ENCODE measurements at regions not wholly inside any gene's neighbourhood (a gene's known extent, or its start where the extent isn't known, plus 50 kb on each side); places are given as distances from the start of the nearest gene placed in this dataset.
"Not testable (repeated sequence)": the region's sequence is repeated elsewhere in the genome, so short reads cannot be mapped to it uniquely, and the experiment has no call there.

GRCh38 chr7:106344211-106344610 lies 59.4 kb upstream of the NAMPT start:
- Mint-ChIP-seq H3K4me1 (ENCODE audit: low read depth) (peaks cover 68% of the 10 kb centered on the region), H3K4me3 (no peak overlapping the region), H3K36me3 (peaks cover 54% of the 10 kb centered on the region), H3K27ac (peak overlapping the region; percentile 99), H3K9me3 (peaks cover 51% of the 10 kb centered on the region), H3K27me3 (no peaks in the 10 kb centered on the region)
- DNase-seq = no peak
- ChIA-PET CTCF (interaction anchor here (0.7 to 2.4 kb wide), 4 partner anchors 13 to 118 kb away, joined by 3 to 13 read pairs (median 5); no protein-coding TSS in a partner anchor), POLR2A (interaction anchor here (1.1 to 7.1 kb wide), 4 partner anchors 58 to 81 kb away, joined by 4 to 143 read pairs (median 12); partner anchors contain the start of gene NAMPT)
- intact Hi-C loops (cut with micrococcal nuclease) = loop anchor here (2.0 to 10.0 kb wide), 2 partner anchors 13 to 1399 kb away; no protein-coding TSS in a partner anchor

GRCh38 chr7:106342049-106342448 lies 57.3 kb upstream of the NAMPT start:
- POLR2A ChIA-PET = interaction anchor here (7.1 kb wide), 1 partner anchor 56 kb away, joined by 143 read pairs; the partner anchor contains the start of gene NAMPT
- intact Hi-C loops (cut with micrococcal nuclease) = loop anchor here (10.0 kb wide), 1 partner anchor 1397 kb away; no protein-coding TSS in a partner anchor
- H3K27ac Mint-ChIP-seq, DNase-seq, H3K4me3 Mint-ChIP-seq, CTCF ChIA-PET, H3K27me3 Mint-ChIP-seq: not testable (repeated sequence)
- peaks cover 54% of the 10 kb centered on the region for H3K4me1 Mint-ChIP-seq (ENCODE audit: low read depth)
- H3K36me3 Mint-ChIP-seq = peaks cover 48% of the 10 kb centered on the region
- H3K9me3 Mint-ChIP-seq = peaks cover 55% of the 10 kb centered on the region

- peaks cover 37% of the 10 kb centered on the region for H3K4me1 Mint-ChIP-seq (ENCODE audit: low read depth)
- DNase-seq, H3K4me3 Mint-ChIP-seq, H3K27me3 Mint-ChIP-seq, H3K27ac Mint-ChIP-seq: not testable (repeated sequence)
- H3K9me3 Mint-ChIP-seq = peaks cover 58% of the 10 kb centered on the region
- ChIA-PET POLR2A (interaction anchor here (1.2 to 1.7 kb wide), 2 partner anchors 55 to 80 kb away, joined by 3 to 7 read pairs; partner anchors contain the start of gene NAMPT), CTCF (interaction anchor here (1.0 kb wide), 1 partner anchor 53 kb away, joined by 3 read pairs; no protein-coding TSS in a partner anchor)
- H3K36me3 Mint-ChIP-seq = peaks cover 48% of the 10 kb centered on the region
- intact Hi-C loops (cut with micrococcal nuclease) = loop anchor here (10.0 kb wide), 1 partner anchor 1395 kb away; no protein-coding TSS in a partner anchor
These were observed 55.4 kb upstream of the NAMPT start for GRCh38 chr7:106340247-106340596.

- Mint-ChIP-seq H3K27me3 (peaks cover 4% of the 10 kb centered on the region), H3K36me3 (peaks cover 48% of the 10 kb centered on the region), H3K4me3 (no peak overlapping the region), H3K9me3 (peaks cover 58% of the 10 kb centered on the region), H3K27ac (no peak overlapping the region), H3K4me1 (ENCODE audit: low read depth) (peaks cover 31% of the 10 kb centered on the region)
- no peak for DNase-seq
- ChIA-PET POLR2A (interaction anchor here (1.2 to 1.7 kb wide), 2 partner anchors 54 to 80 kb away, joined by 3 to 7 read pairs; partner anchors contain the start of gene NAMPT), CTCF (interaction anchor here (1.0 kb wide), 1 partner anchor 53 kb away, joined by 3 read pairs; no protein-coding TSS in a partner anchor)
- intact Hi-C loops (cut with micrococcal nuclease) = loop anchor here (10.0 kb wide), 1 partner anchor 1395 kb away; no protein-coding TSS in a partner anchor
These were observed 54.9 kb upstream of the NAMPT start for GRCh38 chr7:106339513-106340246.

- no peak for DNase-seq
- CTCF ChIA-PET = no interaction called here
- intact Hi-C loops (cut with micrococcal nuclease) = no loop called here
- Mint-ChIP-seq H3K4me3 (no peak overlapping the region), H3K27ac (no peak overlapping the region), H3K9me3 (peaks cover 46% of the 10 kb centered on the region), H3K4me1 (ENCODE audit: low read depth) (peaks cover 15% of the 10 kb centered on the region), H3K36me3 (peaks cover 37% of the 10 kb centered on the region), H3K27me3 (peaks cover 5% of the 10 kb centered on the region)
- POLR2A ChIA-PET = no interaction called here
These were observed 53.0 kb upstream of the NAMPT start for GRCh38 chr7:106337754-106338153.

- peaks cover 29% of the 10 kb centered on the region for H3K9me3 Mint-ChIP-seq
- ChIA-PET POLR2A (no interaction called here), CTCF (no interaction called here)
These were observed 51.0 kb upstream of the NAMPT start for GRCh38 chr7:106335814-106336213.

More at GRCh38 chr7:106335814-106336213, 51.0 kb upstream of the NAMPT start:
- peaks cover 23% of the 10 kb centered on the region for H3K36me3 Mint-ChIP-seq
- no peak for DNase-seq
- H3K27ac Mint-ChIP-seq = no peak overlapping the region
- no peak overlapping the region for H3K4me3 Mint-ChIP-seq
- peaks cover 8% of the 10 kb centered on the region for H3K27me3 Mint-ChIP-seq
- intact Hi-C loops (cut with micrococcal nuclease) = no loop called here
- peaks cover 15% of the 10 kb centered on the region for H3K4me1 Mint-ChIP-seq (ENCODE audit: low read depth)
